ELR (cell line): ENCODE measurements at regions not wholly inside any gene's neighbourhood (a gene's known extent, or its start where the extent isn't known, plus 50 kb on each side); places are given as distances from the start of the nearest gene placed in this dataset.
A peak's percentile ranks its signal among the peaks of the same experiment; 100 is the strongest.

Source experiments
- DNase-seq: peaks from one replicate; pipeline ENCODE4 v3.0.0-alpha.2; 2015; ENCODE audit warnings: low read depth

GRCh38 chr12:95412482-95413311 lies 61.3 kb upstream of the METAP2 start:
- peak; percentile 83 for DNase-seq

GRCh38 chr12:95413576-95413975 lies 60.4 kb upstream of the METAP2 start:
- no peak for DNase-seq

GRCh38 chr12:95415451-95415850 lies 58.5 kb upstream of the METAP2 start:
- DNase-seq, result no peak

- no peak for DNase-seq
Measured at GRCh38 chr12:95416111-95416636, 57.8 kb upstream of the METAP2 start.

GRCh38 chr12:95417372-95417771 lies 56.6 kb upstream of the METAP2 start:
- no peak for DNase-seq

- no peak for DNase-seq
Measured at GRCh38 chr12:95418142-95418541, 55.8 kb upstream of the METAP2 start.
